Tibial artery (tissue), 4 donors: ENCODE measurements at regions not wholly inside any gene's neighbourhood (a gene's known extent, or its start where the extent isn't known, plus 50 kb on each side); places are given as distances from the start of the nearest gene placed in this dataset.

Experiments used
- DNase-seq, 2 donors: peaks; one replicate each; pipeline ENCODE4 v3.0.0-alpha.2; 2019
- H3K27ac ChIP-seq, 2 donors: fragments of 200-600 bp; sonication (generic) in 1 of 2; 1 replicate in 1 of 2; 2 replicates in 1 of 2; pipeline ENCODE4 v1.5.1; 2018 to 2019; ENCODE audit warnings: mild to moderate bottlenecking in 1 of 2
- H3K27me3 ChIP-seq, 2 donors: fragments of 200-600 bp; sonication (generic) in 1 of 2; one replicate each; pipeline versions ENCODE4 v1.5.1 to v1.6.0; 2016 to 2019
- H3K36me3 ChIP-seq, 3 donors: fragments of 200-600 bp; sonication (generic) in 2 of 3; one replicate each; pipeline ENCODE4 v1.5.1; 2016 to 2019; ENCODE audit warnings: mild to moderate bottlenecking in 2 of 3
- H3K4me1 ChIP-seq, 4 donors: fragments of 200-600 bp; sonication (generic) in 2 of 4; 1 replicate in 3 of 4; 2 replicates in 1 of 4; pipeline ENCODE4 v1.5.1; 2016 to 2019
- H3K4me3 ChIP-seq, 2 donors: fragments of 200-600 bp; sonication (generic) in 1 of 2; 1 replicate in 1 of 2; 2 replicates in 1 of 2; pipeline ENCODE4 v1.5.1; 2018 to 2019; ENCODE audit warnings: mild to moderate bottlenecking in 2 of 2
- H3K9me3 ChIP-seq, 3 donors: fragments of 200-600 bp; sonication (generic) in 1 of 3; one replicate each; pipeline ENCODE4 v1.5.1; 2016 to 2019
- intact Hi-C: fragments of 100-400 bp; cut with DNase I; formaldehyde crosslinking; loops from one replicate; pipeline ENCODE4 v1.15.0; 2023; ENCODE audit warnings: low total_unique reads
- TF ChIP-seq, protein P1 (sequence below), 2 experiments: fragments of 200-600 bp in 1 of 2; fragments of 450-650 bp in 1 of 2; IDR thresholded peaks; one replicate each; pipeline ENCODE4 v1.5.1; 2017 to 2019; ENCODE audit warnings: antibody characterized with exemption in 2 of 2, mild to moderate bottlenecking in 1 of 2, moderate library complexity in 1 of 2

DNA sequence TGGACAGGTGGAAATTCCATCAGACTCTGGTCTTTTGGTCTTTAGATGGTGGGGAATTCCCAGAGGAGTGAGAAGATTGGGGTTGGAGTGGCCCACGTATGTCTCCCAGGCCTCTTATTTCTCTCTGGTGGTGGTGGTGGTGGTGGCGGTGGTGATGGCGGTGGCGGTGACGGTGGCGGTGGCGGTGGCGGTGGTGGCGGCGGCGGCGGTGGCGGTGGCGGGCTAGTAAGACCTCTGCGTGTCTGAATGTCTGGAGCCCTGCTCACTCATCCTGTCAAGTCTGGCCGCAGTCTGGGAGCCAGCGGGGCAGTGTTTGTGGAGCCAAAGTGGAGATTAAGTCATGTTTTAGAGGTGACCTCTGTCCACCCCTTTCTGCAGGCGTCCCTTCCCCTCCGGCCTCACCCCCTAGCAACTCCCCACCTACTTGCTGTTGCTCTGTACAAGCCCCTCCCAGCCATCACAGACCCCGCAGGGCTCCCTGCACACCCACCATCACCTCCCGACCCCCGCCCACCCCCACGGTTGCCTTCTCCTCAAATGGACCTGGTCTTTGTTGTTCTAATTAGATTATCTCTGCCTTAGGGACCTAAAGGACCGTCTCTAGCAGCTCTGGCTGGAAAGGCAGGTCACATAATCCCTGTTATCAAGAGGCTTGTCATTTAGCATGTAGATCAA, 165.0 kb upstream of the TBX20 start:
- no peak overlapping the region for H3K27ac ChIP-seq
- no peak for DNase-seq

DNA sequence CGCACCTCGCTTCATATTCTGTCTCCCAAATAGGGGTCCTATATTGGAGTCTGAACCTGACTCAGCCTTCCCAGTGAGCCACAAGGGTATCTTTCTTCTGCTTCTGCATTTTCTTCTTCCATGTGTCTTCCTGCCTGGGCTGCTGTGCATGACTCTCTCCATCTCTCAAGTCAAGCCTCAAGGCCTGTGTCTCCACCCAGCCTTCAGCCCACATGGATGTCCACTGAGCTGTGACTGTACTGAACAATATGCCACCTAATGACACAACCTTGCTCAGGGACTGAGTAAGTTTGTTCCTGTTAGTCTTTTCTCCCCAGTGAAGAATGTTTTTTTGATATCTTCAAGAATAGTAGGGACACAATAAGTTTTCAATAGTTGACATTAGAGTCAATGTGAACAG, 162.7 kb upstream of the TBX20 start:
- TF ChIP-seq, protein P1, sequence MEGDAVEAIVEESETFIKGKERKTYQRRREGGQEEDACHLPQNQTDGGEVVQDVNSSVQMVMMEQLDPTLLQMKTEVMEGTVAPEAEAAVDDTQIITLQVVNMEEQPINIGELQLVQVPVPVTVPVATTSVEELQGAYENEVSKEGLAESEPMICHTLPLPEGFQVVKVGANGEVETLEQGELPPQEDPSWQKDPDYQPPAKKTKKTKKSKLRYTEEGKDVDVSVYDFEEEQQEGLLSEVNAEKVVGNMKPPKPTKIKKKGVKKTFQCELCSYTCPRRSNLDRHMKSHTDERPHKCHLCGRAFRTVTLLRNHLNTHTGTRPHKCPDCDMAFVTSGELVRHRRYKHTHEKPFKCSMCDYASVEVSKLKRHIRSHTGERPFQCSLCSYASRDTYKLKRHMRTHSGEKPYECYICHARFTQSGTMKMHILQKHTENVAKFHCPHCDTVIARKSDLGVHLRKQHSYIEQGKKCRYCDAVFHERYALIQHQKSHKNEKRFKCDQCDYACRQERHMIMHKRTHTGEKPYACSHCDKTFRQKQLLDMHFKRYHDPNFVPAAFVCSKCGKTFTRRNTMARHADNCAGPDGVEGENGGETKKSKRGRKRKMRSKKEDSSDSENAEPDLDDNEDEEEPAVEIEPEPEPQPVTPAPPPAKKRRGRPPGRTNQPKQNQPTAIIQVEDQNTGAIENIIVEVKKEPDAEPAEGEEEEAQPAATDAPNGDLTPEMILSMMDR (IDR thresholded peaks at IDR 0.05) = no peak
- no peak overlapping the region for H3K4me3 ChIP-seq
- no peaks in the 10 kb centered on the region for H3K4me1 ChIP-seq
- no peak for DNase-seq
- intact Hi-C loops = no loop called here
- H3K36me3 ChIP-seq = no peaks in the 10 kb centered on the region
- no peaks in the 10 kb centered on the region for H3K9me3 ChIP-seq
- H3K27ac ChIP-seq = no peak overlapping the region
- H3K27me3 ChIP-seq = no peaks in the 10 kb centered on the region

More for the DNA sequence above, 165.0 kb upstream of the TBX20 start:
- Histone ChIP-seq H3K36me3 (no peaks in the 10 kb centered on the region), H3K4me3 (no peak overlapping the region), H3K9me3 (no peaks in the 10 kb centered on the region), H3K4me1 (no peaks in the 10 kb centered on the region), H3K27me3 (no peaks in the 10 kb centered on the region)
- intact Hi-C loops = no loop called here
- TF ChIP-seq, protein P1 (IDR thresholded peaks at IDR 0.05) = no peak

DNA sequence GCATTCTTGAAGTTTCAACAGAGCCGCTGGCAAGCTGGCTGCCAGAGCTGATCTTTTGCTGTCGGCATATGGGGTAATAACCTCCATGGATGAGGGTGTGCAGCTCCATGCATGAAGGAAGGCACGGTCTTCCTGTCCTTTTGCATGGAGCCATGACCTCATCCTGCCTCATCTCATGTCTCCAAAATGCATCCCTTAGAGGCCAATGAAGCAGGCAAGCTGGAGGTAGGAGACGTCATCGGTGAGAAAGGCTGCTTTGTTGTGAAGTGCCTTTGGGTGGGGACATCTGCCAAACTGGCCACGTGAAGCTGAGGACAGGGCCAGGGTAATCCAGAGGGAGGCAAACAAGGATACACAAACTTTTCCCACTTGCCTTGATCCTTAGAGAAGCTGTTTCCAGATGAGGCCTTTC, 161.5 kb upstream of the TBX20 start:
- H3K27ac ChIP-seq = no peak overlapping the region
- intact Hi-C loops = no loop called here
- H3K4me3 ChIP-seq = no peak overlapping the region

DNA sequence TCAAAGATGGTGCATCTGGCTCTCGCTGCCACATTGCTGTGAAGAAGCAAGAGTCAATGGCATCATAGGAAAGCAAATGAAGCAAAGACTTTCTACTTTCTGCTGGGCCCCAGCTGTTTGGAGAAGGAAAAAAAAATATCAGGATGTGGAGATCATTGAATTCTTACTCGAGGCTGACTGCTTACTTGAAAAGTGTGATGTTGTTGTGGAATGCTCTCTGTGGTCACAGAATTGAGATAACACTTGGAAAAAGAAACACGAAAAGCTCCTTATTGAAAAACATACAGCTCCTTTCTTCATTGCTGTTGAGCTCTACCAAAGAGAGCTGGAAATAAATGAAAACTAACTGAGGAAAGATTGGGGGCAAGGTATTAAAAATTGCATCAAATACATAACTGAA, 157.4 kb upstream of the TBX20 start:
- no peak overlapping the region for H3K4me3 ChIP-seq
- TF ChIP-seq, protein P1 (IDR thresholded peaks at IDR 0.05) = no peak
- no peaks in the 10 kb centered on the region for H3K9me3 ChIP-seq
- H3K27me3 ChIP-seq = no peaks in the 10 kb centered on the region
- DNase-seq = no peak
- intact Hi-C loops = no loop called here
- no peaks in the 10 kb centered on the region for H3K4me1 ChIP-seq
- no peak overlapping the region for H3K27ac ChIP-seq
- H3K36me3 ChIP-seq = no peaks in the 10 kb centered on the region

More for the DNA sequence above, 161.5 kb upstream of the TBX20 start:
- no peaks in the 10 kb centered on the region for H3K9me3 ChIP-seq
- DNase-seq = no peak
- no peaks in the 10 kb centered on the region for H3K4me1 ChIP-seq
- TF ChIP-seq, protein P1 (IDR thresholded peaks at IDR 0.05) = no peak
- no peaks in the 10 kb centered on the region for H3K27me3 ChIP-seq
- no peaks in the 10 kb centered on the region for H3K36me3 ChIP-seq

DNA sequence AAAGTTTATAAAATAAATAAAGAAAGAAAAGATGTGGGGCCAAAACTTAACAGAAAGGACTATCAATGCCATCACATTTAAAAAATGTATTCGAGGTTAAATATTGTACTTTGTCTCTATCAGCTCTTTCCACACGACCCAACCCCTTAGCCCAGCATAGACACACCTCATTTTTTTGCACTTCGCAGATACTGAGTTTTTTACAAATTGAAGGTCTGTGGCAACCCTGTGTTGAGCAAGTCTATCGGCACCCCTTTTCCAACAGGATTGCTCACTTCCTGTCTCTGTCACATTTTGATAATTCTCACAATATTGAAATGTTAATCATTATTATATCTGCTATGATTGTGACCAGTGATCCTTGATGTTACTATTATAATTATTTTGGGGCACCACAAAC, 151.6 kb upstream of the TBX20 start:
- Histone ChIP-seq H3K27ac (no peak overlapping the region), H3K9me3 (no peaks in the 10 kb centered on the region), H3K4me3 (no peak overlapping the region), H3K4me1 (no peaks in the 10 kb centered on the region), H3K27me3 (no peaks in the 10 kb centered on the region), H3K36me3 (no peaks in the 10 kb centered on the region)
- intact Hi-C loops = no loop called here
- TF ChIP-seq, protein P1 (IDR thresholded peaks at IDR 0.05) = no peak
- no peak for DNase-seq
